ENCODE measurements at regions not wholly inside any gene's neighbourhood (a gene's known extent, or its start where the extent isn't known, plus 50 kb on each side); places are given as distances from the start of the nearest gene placed in this dataset.

- TF ChIP-seq NR2C2 (IDR thresholded peaks at IDR 0.05; ENCODE audit: borderline replicate concordance, control insufficient read depth, insufficient read length, low read depth) = no peak
- no peak for TF ChIP-seq USF2 (IDR thresholded peaks at IDR 0.05; ENCODE audit: borderline replicate concordance, low read depth, low read length)
- no peak for TF ChIP-seq WRNIP1 (IDR thresholded peaks at IDR 0.05; ENCODE audit: borderline replicate concordance, low read depth, low read length)
- TF ChIP-seq SUZ12 (IDR thresholded peaks at IDR 0.05; ENCODE audit: unreplicated experiment) = no peak
- no peak for TF ChIP-seq DPF2 (IDR thresholded peaks at IDR 0.05)
- TF ChIP-seq ZNF24 (IDR thresholded peaks at IDR 0.05) = no peak
Measured at GRCh38 chr2:217001740-217002139, 141.9 kb upstream of the TNP1 start (continued).

GRCh38 chr2:217000406-217000805 is 140.5 kb upstream of the TNP1 start:
- RAD21 ChIA-PET (ENCODE audit: unreplicated experiment) = interaction anchor here (0.6 to 1.2 kb wide), 2 partner anchors 146 to 166 kb away, joined by 3 to 4 read pairs; no protein-coding TSS in a partner anchor

More at GRCh38 chr2:217000406-217000805, 140.5 kb upstream of the TNP1 start:
- Histone ChIP-seq H3K9ac (ENCODE audit: control insufficient read depth, insufficient read depth, low read length) (no peak overlapping the region), H2AFZ (ENCODE audit: control insufficient read depth, low read depth, low read length) (no peak overlapping the region), H3K27ac (ENCODE audit: control insufficient read depth, insufficient read depth) (no peak overlapping the region), H3K27me3 (replicated peaks in 1 of 2; ENCODE audit: control insufficient read depth in 2 of 2, insufficient read depth in 2 of 2, low read length in 1 of 2) (no peaks in the 10 kb centered on the region), H3K9me3 (replicated peaks; ENCODE audit: control insufficient read depth, insufficient read depth, low read length) (no peaks in the 10 kb centered on the region), H3K4me3 (no peak overlapping the region), H3K36me3 (ENCODE audit: control insufficient read depth in 2 of 2, insufficient read depth in 2 of 2, low read length in 1 of 2) (no peaks in the 10 kb centered on the region), H4K20me1 (ENCODE audit: control insufficient read depth, insufficient read depth) (no peaks in the 10 kb centered on the region), H3K79me2 (ENCODE audit: control insufficient read depth, insufficient read depth, low read length) (no peaks in the 10 kb centered on the region), H3K4me1 (ENCODE audit: control insufficient read depth, insufficient read depth, low read length) (no peaks in the 10 kb centered on the region), H3K4me2 (ENCODE audit: control insufficient read depth, insufficient read depth) (no peak overlapping the region)
- peak; percentile 67; the same call in 2 of the 3 replicates for ATAC-seq
- no peak for DNase-seq (ENCODE audit: low read depth, low spot score)
- BruUV-seq (replicated peaks) = no TSS peak
- FAIRE-seq = no peak
- no peak for TF ChIP-seq ZNF592 (IDR thresholded peaks at IDR 0.05)
- TF ChIP-seq CTCF (IDR thresholded peaks at IDR 0.05 in 2 of 3, conservative IDR thresholded peaks at IDR 0.05 in 1 of 3; ENCODE audit: control insufficient read depth in 2 of 3, extremely low read depth in 1 of 3, insufficient read depth in 1 of 3, low read depth in 3 of 3, low read length in 3 of 3) = peak in 1 of 3 experiments; percentile 38; a peak in 2 of 6 replicates
- peak; percentile 65 for TF ChIP-seq RAD21 (IDR thresholded peaks at IDR 0.05; ENCODE audit: insufficient read depth, low read depth, low read length)
- TF ChIP-seq SMC3 (IDR thresholded peaks at IDR 0.05; ENCODE audit: borderline replicate concordance, low read length) = peak; percentile 24; the same call in 1 of the 2 replicates
- POLR2A ChIA-PET = no interaction called here
- intact Hi-C loops (cut with micrococcal nuclease; ENCODE audit: unreplicated experiment) (loop anchor here (1.0 to 5.0 kb wide), 2 partner anchors 166 to 512 kb away; no protein-coding TSS in a partner anchor), in situ Hi-C loops (cut with MboI) (no loop called here)
- SMC1A ChIA-PET (ENCODE audit: uncharacterized antibody, unreplicated experiment) = interaction anchor here (0.8 kb wide), 1 partner anchor 15 kb away, joined by 3 read pairs; no protein-coding TSS in a partner anchor
- CTCF ChIA-PET = interaction anchor here (0.6 kb wide), 1 partner anchor 9 kb away, joined by 3 read pairs; no protein-coding TSS in a partner anchor
- 0% methylated on average over 3 of the region's 3 CpGs for WGBS (ENCODE audit: insufficient coverage, insufficient replicate concordance, low lambda C conversion rate, missing lambda C conversion rate)

Data from GM12878 (cell line).